Right lobe of liver (tissue), 4 donors: ENCODE measurements at regions not wholly inside any gene's neighbourhood (a gene's known extent, or its start where the extent isn't known, plus 50 kb on each side); places are given as distances from the start of the nearest gene placed in this dataset.

Source experiments
- POLR2A ChIP-seq: fragments of 450-650 bp; IDR thresholded peaks from one replicate; pipeline ENCODE4 v1.6.1; 2017; ENCODE audit warnings: antibody characterized with exemption, mild to moderate bottlenecking
- TF ChIP-seq, protein P1 (sequence below), 4 donors: fragments of 200-600 bp in 3 of 4; fragments of 450-650 bp in 1 of 4; IDR thresholded peaks; one replicate each; pipeline versions ENCODE4 v1.5.1 to v1.8.0; 2016 to 2022; ENCODE audit warnings: antibody characterized with exemption in 4 of 4, mild to moderate bottlenecking in 2 of 4
- donor health status: DM: no; HTN: no; CAD: no.
- donor health status: DM: no; HTN: no; CAD: no.
- donor health status: DM: no; HTN: yes; CAD: no.

GRCh38 chr5:125496393-125496792, 750.0 kb upstream of the ZNF608 start:
- TF ChIP-seq, protein P1, sequence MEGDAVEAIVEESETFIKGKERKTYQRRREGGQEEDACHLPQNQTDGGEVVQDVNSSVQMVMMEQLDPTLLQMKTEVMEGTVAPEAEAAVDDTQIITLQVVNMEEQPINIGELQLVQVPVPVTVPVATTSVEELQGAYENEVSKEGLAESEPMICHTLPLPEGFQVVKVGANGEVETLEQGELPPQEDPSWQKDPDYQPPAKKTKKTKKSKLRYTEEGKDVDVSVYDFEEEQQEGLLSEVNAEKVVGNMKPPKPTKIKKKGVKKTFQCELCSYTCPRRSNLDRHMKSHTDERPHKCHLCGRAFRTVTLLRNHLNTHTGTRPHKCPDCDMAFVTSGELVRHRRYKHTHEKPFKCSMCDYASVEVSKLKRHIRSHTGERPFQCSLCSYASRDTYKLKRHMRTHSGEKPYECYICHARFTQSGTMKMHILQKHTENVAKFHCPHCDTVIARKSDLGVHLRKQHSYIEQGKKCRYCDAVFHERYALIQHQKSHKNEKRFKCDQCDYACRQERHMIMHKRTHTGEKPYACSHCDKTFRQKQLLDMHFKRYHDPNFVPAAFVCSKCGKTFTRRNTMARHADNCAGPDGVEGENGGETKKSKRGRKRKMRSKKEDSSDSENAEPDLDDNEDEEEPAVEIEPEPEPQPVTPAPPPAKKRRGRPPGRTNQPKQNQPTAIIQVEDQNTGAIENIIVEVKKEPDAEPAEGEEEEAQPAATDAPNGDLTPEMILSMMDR (IDR thresholded peaks at IDR 0.05), result no peak
- TF ChIP-seq POLR2A, result no peak
